NCI-H1105 treated with DMSO at 0.1 percent for 48 hours (cell line): ENCODE measurements at regions not wholly inside any gene's neighbourhood (a gene's known extent, or its start where the extent isn't known, plus 50 kb on each side); places are given as distances from the start of the nearest gene placed in this dataset.
A peak's percentile ranks its signal among the peaks of the same experiment; 100 is the strongest.
"Not testable (repeated sequence)": the region's sequence is repeated elsewhere in the genome, so short reads cannot be mapped to it uniquely, and the experiment has no call there.

Source experiments
- DNase-seq: peaks from one replicate; lab custom pipeline; 2025; lab: John Stamatoyannopoulos, UW

- peak; percentile 24 for DNase-seq
Measured at GRCh38 chr11:69219991-69220390, 64.3 kb downstream of the SMIM38 start.

GRCh38 chr11:69220561-69221051 is 64.9 kb downstream of the SMIM38 start:
- no peak for DNase-seq

GRCh38 chr11:69221086-69221485 is 65.4 kb downstream of the SMIM38 start:
- no peak for DNase-seq

- not testable (repeated sequence) for DNase-seq
Measured at GRCh38 chr11:69221636-69222035, 65.9 kb downstream of the SMIM38 start.

GRCh38 chr11:69227271-69227670 is 66.7 kb upstream of the MYEOV start:
- DNase-seq: no peak

GRCh38 chr11:69229511-69229910 is 64.4 kb upstream of the MYEOV start:
- no peak for DNase-seq

- no peak for DNase-seq
Measured at GRCh38 chr11:69230856-69231425, 63.0 kb upstream of the MYEOV start.

- no peak for DNase-seq
Measured at GRCh38 chr11:69231466-69232018, 62.4 kb upstream of the MYEOV start.

- DNase-seq: no peak
Measured at GRCh38 chr11:69232821-69233743, 60.9 kb upstream of the MYEOV start.

- DNase-seq: no peak
Measured at GRCh38 chr11:69233744-69234570, 60.0 kb upstream of the MYEOV start.

- no peak for DNase-seq
Measured at GRCh38 chr11:69234740-69235710, 58.9 kb upstream of the MYEOV start.

GRCh38 chr11:69238573-69239351 is 55.2 kb upstream of the MYEOV start:
- no peak for DNase-seq

- DNase-seq: no peak
Measured at GRCh38 chr11:69239641-69240040, 54.3 kb upstream of the MYEOV start.

- no peak for DNase-seq
Measured at GRCh38 chr11:69240332-69241074, 53.5 kb upstream of the MYEOV start.

GRCh38 chr11:69241075-69241740 is 52.7 kb upstream of the MYEOV start:
- no peak for DNase-seq

GRCh38 chr11:69241844-69242243 is 52.1 kb upstream of the MYEOV start:
- no peak for DNase-seq

GRCh38 chr11:69242266-69242920 is 51.6 kb upstream of the MYEOV start:
- DNase-seq: no peak

- DNase-seq: no peak
Measured at GRCh38 chr11:69243496-69244200, 50.3 kb upstream of the MYEOV start.
